ENCODE measurements at regions not wholly inside any gene's neighbourhood (a gene's known extent, or its start where the extent isn't known, plus 50 kb on each side); places are given as distances from the start of the nearest gene placed in this dataset.

- DNase-seq (ENCODE audit: low read depth, low spot score) (no peak), ATAC-seq (no peak)
- H3K9ac ChIP-seq (ENCODE audit: low read length): no peak overlapping the region
- POLR2A ChIA-PET: no interaction called here
- H3K9me2 ChIP-seq (ENCODE audit: insufficient read depth): no peaks in the 10 kb centered on the region
- H4K20me1 ChIP-seq (ENCODE audit: insufficient read depth): no peaks in the 10 kb centered on the region
- H2AFZ ChIP-seq (ENCODE audit: low read depth, low read length, poor library complexity, severe bottlenecking): no peak overlapping the region
- H3K9me3 ChIP-seq (ENCODE audit: control insufficient read depth in 1 of 2, insufficient read depth in 1 of 2, low read depth in 1 of 2, low read length in 2 of 2): no peaks in the 10 kb centered on the region
- H3K79me2 ChIP-seq (ENCODE audit: insufficient read depth, low read length): no peaks in the 10 kb centered on the region
- RAD21 ChIA-PET (ENCODE audit: low non-redundant PET in 1 of 2, low total read pairs in 2 of 2, uncharacterized antibody in 2 of 2, unreplicated experiment in 2 of 2): no interaction called here
- H3K4me3 ChIP-seq (replicated peaks in 1 of 2; ENCODE audit: low read depth in 1 of 2, low read length in 2 of 2): no peak overlapping the region
- intact Hi-C loops (cut with micrococcal nuclease): no loop called here
- peaks cover 5% of the 10 kb centered on the region; the same call in 1 of the 2 replicates for H3K27me3 ChIP-seq (ENCODE audit: insufficient read depth, low read length)
- BruUV-seq (replicated peaks): no TSS peak
- no peak for TF ChIP-seq POLR2A (IDR thresholded peaks at IDR 0.05; ENCODE audit: borderline replicate concordance, extremely low read depth, insufficient read depth, insufficient read length)
- no peak for TF ChIP-seq JUND (IDR thresholded peaks at IDR 0.05)
- TF ChIP-seq, protein P1, sequence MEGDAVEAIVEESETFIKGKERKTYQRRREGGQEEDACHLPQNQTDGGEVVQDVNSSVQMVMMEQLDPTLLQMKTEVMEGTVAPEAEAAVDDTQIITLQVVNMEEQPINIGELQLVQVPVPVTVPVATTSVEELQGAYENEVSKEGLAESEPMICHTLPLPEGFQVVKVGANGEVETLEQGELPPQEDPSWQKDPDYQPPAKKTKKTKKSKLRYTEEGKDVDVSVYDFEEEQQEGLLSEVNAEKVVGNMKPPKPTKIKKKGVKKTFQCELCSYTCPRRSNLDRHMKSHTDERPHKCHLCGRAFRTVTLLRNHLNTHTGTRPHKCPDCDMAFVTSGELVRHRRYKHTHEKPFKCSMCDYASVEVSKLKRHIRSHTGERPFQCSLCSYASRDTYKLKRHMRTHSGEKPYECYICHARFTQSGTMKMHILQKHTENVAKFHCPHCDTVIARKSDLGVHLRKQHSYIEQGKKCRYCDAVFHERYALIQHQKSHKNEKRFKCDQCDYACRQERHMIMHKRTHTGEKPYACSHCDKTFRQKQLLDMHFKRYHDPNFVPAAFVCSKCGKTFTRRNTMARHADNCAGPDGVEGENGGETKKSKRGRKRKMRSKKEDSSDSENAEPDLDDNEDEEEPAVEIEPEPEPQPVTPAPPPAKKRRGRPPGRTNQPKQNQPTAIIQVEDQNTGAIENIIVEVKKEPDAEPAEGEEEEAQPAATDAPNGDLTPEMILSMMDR (IDR thresholded peaks at IDR 0.05 in 2 of 3, conservative IDR thresholded peaks at IDR 0.05 in 1 of 3; ENCODE audit: borderline replicate concordance in 1 of 3, insufficient read depth in 1 of 3, low read depth in 2 of 3, low read length in 2 of 3): no peak
- TF ChIP-seq SP1 (IDR thresholded peaks at IDR 0.05; ENCODE audit: low read depth): no peak
- TF ChIP-seq EGR1 (IDR thresholded peaks at IDR 0.05; ENCODE audit: low read depth): no peak
- no peak for TF ChIP-seq CBX3 (IDR thresholded peaks at IDR 0.05; ENCODE audit: low read depth)
- TF ChIP-seq, protein P2, sequence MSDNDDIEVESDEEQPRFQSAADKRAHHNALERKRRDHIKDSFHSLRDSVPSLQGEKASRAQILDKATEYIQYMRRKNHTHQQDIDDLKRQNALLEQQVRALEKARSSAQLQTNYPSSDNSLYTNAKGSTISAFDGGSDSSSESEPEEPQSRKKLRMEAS (IDR thresholded peaks at IDR 0.05): no peak
- TF ChIP-seq EZH2phosphoT487 (IDR thresholded peaks at IDR 0.05; ENCODE audit: borderline replicate concordance): no peak
- CTCF ChIA-PET: no interaction called here
- no peak overlapping the region for H3K4me2 ChIP-seq (ENCODE audit: low read length)
- no peaks in the 10 kb centered on the region for H3K4me1 ChIP-seq (ENCODE audit: control insufficient read depth in 1 of 2, insufficient read depth in 2 of 2, low read length in 2 of 2)
- no peak overlapping the region for H3K27ac ChIP-seq (ENCODE audit: low read depth, low read length)
- H3K36me3 ChIP-seq (ENCODE audit: control insufficient read depth in 1 of 2, insufficient read depth in 2 of 2, low read length in 2 of 2): no peaks in the 10 kb centered on the region
Measured at GRCh38 chr3:64354221-64354620, 129.0 kb upstream of the PRICKLE2 start.

GRCh38 chr3:64353226-64353625, 128.0 kb upstream of the PRICKLE2 start:
- no peak for DNase-seq (ENCODE audit: low read depth, low spot score)
- Histone ChIP-seq H3K36me3 (ENCODE audit: control insufficient read depth in 1 of 2, insufficient read depth in 2 of 2, low read length in 2 of 2) (no peaks in the 10 kb centered on the region), H3K79me2 (ENCODE audit: insufficient read depth, low read length) (no peaks in the 10 kb centered on the region), H3K4me3 (replicated peaks in 1 of 2; ENCODE audit: low read depth in 1 of 2, low read length in 2 of 2) (no peak overlapping the region), H3K9ac (ENCODE audit: low read length) (no peak overlapping the region), H3K9me2 (ENCODE audit: insufficient read depth) (no peaks in the 10 kb centered on the region), H3K4me2 (ENCODE audit: low read length) (no peak overlapping the region), H2AFZ (ENCODE audit: low read depth, low read length, poor library complexity, severe bottlenecking) (no peak overlapping the region), H3K9me3 (ENCODE audit: control insufficient read depth in 1 of 2, insufficient read depth in 1 of 2, low read depth in 1 of 2, low read length in 2 of 2) (no peaks in the 10 kb centered on the region), H3K27me3 (ENCODE audit: insufficient read depth, low read length) (peaks cover 2% of the 10 kb centered on the region; the same call in 1 of the 2 replicates), H4K20me1 (ENCODE audit: insufficient read depth) (no peaks in the 10 kb centered on the region), H3K4me1 (ENCODE audit: control insufficient read depth in 1 of 2, insufficient read depth in 2 of 2, low read length in 2 of 2) (no peaks in the 10 kb centered on the region), H3K27ac (ENCODE audit: low read depth, low read length) (no peak overlapping the region)
- CTCF ChIA-PET: no interaction called here
- RAD21 ChIA-PET (ENCODE audit: low non-redundant PET in 1 of 2, low total read pairs in 2 of 2, uncharacterized antibody in 2 of 2, unreplicated experiment in 2 of 2): no interaction called here
- POLR2A ChIA-PET: no interaction called here
- intact Hi-C loops (cut with micrococcal nuclease): no loop called here
- BruUV-seq (replicated peaks): no TSS peak
- ATAC-seq: no peak
- TF ChIP-seq EZH2 (IDR thresholded peaks at IDR 0.05) (no peak), JUND (IDR thresholded peaks at IDR 0.05) (no peak), SIN3A (IDR thresholded peaks at IDR 0.05; ENCODE audit: low read depth) (no peak), ATF3 (IDR thresholded peaks at IDR 0.05) (no peak), FOSL1 (IDR thresholded peaks at IDR 0.05; ENCODE audit: low read depth) (no peak), TCF7L2 (IDR thresholded peaks at IDR 0.05; ENCODE audit: borderline replicate concordance, extremely low read depth, insufficient read depth, insufficient read length) (no peak), SP1 (IDR thresholded peaks at IDR 0.05; ENCODE audit: low read depth) (no peak), SRF (IDR thresholded peaks at IDR 0.05; ENCODE audit: low read depth) (no peak), REST (IDR thresholded peaks at IDR 0.05; ENCODE audit: low read depth) (no peak), ELF1 (IDR thresholded peaks at IDR 0.05; ENCODE audit: borderline replicate concordance, low read depth) (no peak), CEBPB (IDR thresholded peaks at IDR 0.05; ENCODE audit: low read depth) (no peak)
- TF ChIP-seq, protein P2 (IDR thresholded peaks at IDR 0.05): no peak
